ENCODE measurements at regions not wholly inside any gene's neighbourhood (a gene's known extent, or its start where the extent isn't known, plus 50 kb on each side); places are given as distances from the start of the nearest gene placed in this dataset.
A peak's percentile ranks its signal among the peaks of the same experiment; 100 is the strongest.
"Not testable (repeated sequence)": the region's sequence is repeated elsewhere in the genome, so short reads cannot be mapped to it uniquely, and the experiment has no call there.

DNA sequence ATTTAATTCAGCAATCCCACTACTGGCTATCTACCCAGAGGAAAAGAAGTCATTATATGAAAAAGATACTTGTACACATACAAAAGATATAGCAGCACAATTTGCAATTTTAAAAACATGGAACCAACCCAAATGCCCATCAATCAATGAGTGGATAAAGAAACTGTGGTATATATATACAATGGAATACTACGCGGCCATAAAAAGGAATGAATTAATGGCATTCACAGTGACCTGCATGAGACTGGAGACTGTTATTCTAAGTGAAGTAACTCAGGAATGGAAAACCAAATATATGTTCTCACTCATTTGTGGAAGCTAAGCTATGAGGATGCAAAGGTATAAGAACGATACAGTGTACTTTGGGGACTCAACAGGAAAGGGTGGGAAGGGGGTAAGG is 102.8 kb upstream of the KCNMA1 start:
- DNase-seq: not testable (repeated sequence)

GRCh38 chr10:77738496-77739158 is 101.0 kb upstream of the KCNMA1 start:
- DNase-seq: no peak

GRCh38 chr10:77737608-77738007 is 100.0 kb upstream of the KCNMA1 start:
- no peak for DNase-seq

- not testable (repeated sequence) for DNase-seq
Measured at GRCh38 chr10:77735136-77735535, 97.5 kb upstream of the KCNMA1 start.

GRCh38 chr10:77732213-77733003 is 94.8 kb upstream of the KCNMA1 start:
- DNase-seq: no peak

GRCh38 chr10:77727481-77727880 is 89.9 kb upstream of the KCNMA1 start:
- no peak for DNase-seq

DNA sequence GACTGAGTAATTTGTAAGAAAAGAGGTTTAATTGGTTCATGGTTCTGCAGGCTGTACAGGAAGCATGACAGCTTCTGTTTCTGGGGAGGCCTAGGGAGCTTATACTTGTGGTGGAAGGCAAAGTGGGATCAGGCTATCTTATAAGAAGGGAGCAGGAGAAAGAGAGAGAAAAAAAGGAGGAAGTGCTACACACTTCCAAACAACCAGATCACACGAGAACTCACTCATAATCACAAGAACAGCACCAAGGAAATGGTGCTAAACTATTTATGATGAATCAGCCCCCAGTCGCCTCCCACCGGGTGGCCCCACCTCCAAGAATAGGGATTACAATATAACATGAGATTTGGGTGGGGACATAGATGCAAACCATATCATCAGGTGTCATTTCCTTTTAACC is 89.1 kb upstream of the KCNMA1 start:
- DNase-seq: no peak

GRCh38 chr10:77726301-77726700 is 88.7 kb upstream of the KCNMA1 start:
- no peak for DNase-seq

DNA sequence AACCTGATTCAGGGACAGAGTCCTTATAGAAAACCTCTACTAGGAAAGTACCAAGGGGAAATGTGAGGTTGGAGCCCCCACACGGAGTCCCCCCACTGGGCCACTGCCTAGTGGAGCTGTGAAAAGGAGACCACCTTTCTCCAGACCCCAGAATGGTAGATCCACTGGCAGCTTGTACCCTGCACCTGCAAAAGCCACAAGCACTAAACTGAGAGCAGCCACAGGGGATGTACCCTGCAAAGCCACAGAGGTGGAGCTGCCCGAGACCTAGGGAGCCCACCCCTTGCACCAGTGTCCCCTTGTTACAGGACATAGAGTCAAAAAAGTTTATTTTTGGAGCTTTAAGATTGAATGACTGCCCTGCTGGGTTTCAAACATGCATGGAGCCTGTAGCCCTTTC is 87.2 kb upstream of the KCNMA1 start:
- DNase-seq: no peak

DNA sequence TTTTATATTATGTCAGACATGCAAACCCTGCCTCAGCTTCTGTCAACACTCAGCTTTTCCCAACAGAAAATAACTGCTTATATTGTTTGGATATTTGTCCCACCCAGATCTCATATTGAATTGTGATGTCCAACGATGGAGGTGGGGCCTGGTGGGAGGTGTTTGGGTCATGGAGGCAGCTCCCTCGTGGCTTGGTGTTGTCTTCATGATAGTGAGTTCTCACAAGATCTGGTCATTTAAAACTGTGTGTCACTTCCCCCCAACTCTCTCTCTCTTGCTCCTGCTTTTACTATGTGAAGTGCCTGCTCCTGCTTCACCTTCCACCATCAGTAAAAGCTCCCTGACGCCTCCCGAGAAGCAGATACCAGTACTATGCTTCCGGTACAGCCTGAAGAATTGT is 85.8 kb upstream of the KCNMA1 start:
- DNase-seq: no peak

DNA sequence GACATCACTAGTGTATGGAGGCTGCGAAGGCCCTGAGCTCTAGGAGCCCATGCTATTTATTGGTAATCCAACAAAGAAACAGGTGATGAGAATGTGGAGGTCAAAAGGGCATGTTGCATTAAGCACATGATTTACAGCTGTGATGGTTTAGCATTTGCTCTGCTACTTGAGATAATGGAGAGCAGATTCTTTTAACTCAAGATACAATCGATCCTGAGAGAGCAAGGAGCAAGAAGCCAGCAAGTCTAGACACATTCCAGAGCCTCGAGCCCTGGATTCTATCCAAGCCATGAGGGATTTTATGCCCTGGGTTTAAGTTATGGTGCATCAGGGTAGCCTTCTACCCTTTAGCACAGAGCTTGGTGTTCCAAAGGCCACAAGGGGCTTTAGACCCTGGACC is 85.3 kb upstream of the KCNMA1 start:
- DNase-seq: peak; percentile 40

DNA sequence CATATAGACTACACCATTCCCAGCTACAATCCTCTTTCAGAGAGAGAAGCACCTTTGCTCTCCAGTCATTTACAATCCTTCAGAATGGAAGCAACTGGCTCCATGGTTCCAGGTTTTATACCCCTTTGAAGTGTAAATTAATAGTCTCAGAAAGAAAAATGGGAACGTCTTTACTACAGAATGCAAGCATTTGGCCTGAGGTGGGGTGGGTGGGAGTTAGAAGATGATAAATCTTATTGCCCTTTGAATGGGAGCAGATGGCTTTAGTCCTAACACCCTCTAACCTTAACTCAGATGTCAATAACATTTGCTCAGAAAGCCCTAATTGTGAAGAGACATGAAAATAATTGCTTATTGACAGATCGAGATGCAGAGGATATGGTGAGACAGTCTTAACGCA is 84.2 kb upstream of the KCNMA1 start:
- no peak for DNase-seq

DNA sequence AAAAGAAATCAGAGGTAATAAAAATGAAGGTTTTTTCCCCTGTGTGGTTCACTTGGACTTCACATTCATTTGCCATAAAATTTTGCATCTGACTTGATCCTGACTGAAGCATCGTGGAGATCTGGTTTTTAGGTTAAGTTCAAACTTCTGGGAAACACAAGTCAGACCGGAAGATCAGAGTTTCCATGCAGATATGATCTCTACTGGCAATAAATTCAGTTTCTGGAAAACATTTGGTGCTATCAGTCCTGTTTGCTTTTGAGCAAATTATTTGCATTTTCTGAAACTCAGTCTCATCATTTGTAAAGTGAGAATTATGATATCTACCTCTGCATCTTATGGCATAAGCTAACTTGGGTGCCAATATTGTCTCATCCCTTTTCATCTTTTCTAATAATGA is 81.3 kb upstream of the KCNMA1 start:
- no peak for DNase-seq

- DNase-seq: not testable (repeated sequence)
Measured at GRCh38 chr10:77718312-77718711, 80.7 kb upstream of the KCNMA1 start.

- DNase-seq: no peak
Measured at GRCh38 chr10:77717336-77717735, 79.7 kb upstream of the KCNMA1 start.

DNA sequence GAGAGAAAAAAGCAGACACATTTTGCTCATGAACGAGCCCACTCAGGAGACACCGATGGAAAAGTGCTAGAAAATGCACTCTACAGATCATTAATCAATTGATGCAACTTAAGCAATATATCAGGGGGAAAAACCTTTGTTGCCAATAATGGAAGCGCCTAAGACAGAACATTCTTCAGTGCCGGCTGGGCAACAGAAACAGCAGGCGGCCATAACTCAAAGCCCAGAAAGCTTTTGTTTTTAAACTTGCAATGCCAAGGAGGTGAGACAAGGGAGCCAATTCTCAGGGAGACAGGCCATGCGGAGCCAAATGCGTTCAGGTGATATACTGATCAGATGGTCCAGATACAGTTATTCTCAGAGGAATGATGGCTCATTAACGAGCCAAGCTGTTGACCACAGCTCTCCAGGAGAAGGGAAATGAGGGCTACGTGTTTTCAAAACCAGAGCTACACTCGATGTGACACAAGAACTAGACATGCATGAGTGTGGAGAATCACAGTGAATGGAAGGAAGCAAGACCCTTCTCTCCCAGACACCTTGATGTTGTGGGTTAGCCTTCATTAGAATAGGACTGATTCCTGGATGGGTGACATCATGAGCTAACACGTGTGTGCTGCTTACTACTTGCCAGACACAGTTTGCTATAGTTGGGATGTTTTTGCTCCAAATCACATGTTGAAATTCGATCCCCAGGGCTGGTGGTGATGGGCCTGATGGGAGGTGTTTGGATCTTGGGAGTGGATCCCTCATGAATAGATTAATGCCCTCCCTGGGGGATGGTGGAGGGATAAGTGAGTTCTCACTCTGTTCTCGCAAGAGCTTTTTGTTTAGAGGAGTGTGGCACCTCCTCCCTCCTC is 79.1 kb upstream of the KCNMA1 start:
- DNase-seq: peak; percentile 57

- no peak for DNase-seq
Measured at GRCh38 chr10:77715536-77715935, 77.9 kb upstream of the KCNMA1 start.

DNA sequence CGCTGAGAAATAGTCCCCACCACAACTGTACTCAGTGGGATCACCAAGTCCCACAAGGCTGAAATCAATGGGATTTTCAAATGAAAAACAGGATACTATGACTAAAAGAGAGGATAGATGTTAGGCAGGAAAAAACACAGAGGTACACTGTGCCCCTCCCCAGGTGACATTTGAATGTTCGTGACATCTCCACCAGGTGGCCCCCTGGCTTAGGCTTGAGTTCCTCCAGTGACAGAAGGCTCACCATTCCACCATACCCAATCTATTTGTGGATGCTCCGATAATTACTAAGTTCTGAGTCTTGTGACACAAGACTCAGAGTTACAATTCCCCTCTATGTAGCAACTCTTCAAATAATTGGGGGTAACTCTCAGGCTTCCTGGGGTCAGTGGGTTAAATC is 77.5 kb upstream of the KCNMA1 start:
- DNase-seq: no peak

- DNase-seq: no peak
Measured at GRCh38 chr10:77713521-77714280, 76.1 kb upstream of the KCNMA1 start.

DNA sequence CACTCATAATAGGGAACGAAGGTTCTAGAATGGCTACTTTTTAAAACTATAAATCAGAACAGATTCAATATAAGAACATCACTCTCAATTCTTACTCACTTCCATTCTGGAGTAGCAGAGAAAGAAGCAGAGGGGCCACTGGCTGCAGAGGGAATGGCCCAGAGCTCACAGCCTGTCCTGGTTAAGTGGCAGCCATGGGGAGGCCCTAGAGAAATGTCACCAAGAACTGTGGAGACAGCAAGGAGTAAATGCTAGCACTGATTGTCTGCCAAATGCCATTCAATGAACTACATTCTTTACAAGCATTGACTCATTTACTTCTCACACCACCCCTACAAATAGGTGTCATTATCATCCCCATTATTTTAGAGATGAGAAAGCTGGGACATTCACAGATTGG is 74.6 kb upstream of the KCNMA1 start:
- no peak for DNase-seq

- no peak for DNase-seq
Measured at GRCh38 chr10:77711683-77712049, 74.1 kb upstream of the KCNMA1 start.

- DNase-seq: no peak
Measured at GRCh38 chr10:77710759-77711682, 73.4 kb upstream of the KCNMA1 start.
